Activated CD4-positive, alpha-beta T cell treated with anti-CD3 and anti-CD28 coated beads, Interleukin-2, amount 50 U/mL, for 16 hours (primary cell): ENCODE measurements at regions not wholly inside any gene's neighbourhood (a gene's known extent, or its start where the extent isn't known, plus 50 kb on each side); places are given as distances from the start of the nearest gene placed in this dataset.

Experiments
- DNase-seq: peaks from one replicate; pipeline ENCODE4 v3.0.0-alpha.2; 2020

GRCh38 chr7:132733860-132734259 lies 157.6 kb upstream of the PLXNA4 start:
- DNase-seq, result no peak

- no peak for DNase-seq
Observed at GRCh38 chr7:132732321-132732865, 156.1 kb upstream of the PLXNA4 start.

DNA sequence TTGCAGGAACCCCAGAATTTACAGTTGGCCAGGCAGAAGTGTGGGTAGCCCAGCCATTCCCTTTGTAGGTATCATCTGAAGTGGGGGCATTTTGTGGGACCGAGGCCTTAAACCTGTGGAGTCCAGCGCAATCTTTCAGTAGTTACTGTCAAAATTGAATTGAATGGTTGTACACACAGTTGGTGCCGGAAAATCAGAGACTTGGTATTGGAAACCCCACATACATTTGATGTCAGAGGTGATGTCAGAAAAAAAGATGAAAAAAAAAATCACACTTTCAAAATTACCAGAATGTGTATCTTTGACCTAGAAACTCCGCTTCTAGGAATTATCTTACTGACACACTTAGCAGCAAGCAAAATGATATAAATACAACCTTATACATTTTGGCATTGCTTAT lies 153.8 kb upstream of the PLXNA4 start:
- DNase-seq, result no peak

- no peak for DNase-seq
Observed at GRCh38 chr7:132723506-132724081, 147.3 kb upstream of the PLXNA4 start.

GRCh38 chr7:132720835-132721234 lies 144.6 kb upstream of the PLXNA4 start:
- DNase-seq, result no peak

DNA sequence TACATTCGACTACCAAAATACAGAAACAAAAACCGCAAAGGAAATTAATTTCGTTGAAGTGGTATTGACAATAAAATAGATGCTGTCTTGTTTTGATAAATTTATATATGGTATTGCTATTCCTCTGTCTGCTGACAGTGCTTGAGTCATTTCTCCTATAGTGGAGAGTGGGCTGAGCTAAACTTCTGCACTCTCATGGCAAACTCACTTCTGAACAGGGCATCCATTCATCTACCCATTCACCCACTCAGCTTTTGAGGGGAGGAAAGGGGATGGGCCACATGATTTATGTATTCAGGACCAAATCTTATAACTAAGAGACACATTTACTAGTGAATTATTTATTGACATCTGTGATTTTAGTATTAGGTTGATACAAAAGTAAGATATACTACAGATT lies 137.6 kb upstream of the PLXNA4 start:
- no peak for DNase-seq

DNA sequence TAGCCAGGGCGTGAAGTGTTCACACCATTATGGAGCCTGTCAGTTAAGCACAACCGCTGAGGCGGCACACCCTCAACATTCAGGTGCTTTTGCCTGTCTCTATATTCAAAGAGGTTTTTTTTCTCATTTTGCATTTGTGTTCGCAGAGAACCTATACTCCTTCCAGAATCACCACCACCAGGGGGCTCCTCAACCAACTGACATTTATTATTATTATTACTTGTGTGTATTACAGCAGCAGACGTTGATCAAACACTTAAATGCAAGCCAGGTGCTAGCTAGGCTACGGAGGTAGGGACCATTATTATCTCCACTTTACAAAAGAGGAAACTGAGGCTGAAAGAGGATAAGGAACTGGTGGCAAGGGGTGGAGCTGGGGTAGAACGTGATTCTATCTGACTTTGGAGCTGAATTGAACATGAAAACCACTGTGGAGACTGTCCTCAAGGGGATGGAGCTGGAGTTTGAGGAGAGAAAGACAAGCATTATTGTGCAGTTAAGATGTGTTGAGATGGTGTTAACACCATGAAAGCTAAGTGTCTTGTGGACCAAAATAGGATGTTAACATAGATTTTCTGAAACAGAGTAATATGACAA lies 133.8 kb upstream of the PLXNA4 start:
- DNase-seq, result no peak

DNA sequence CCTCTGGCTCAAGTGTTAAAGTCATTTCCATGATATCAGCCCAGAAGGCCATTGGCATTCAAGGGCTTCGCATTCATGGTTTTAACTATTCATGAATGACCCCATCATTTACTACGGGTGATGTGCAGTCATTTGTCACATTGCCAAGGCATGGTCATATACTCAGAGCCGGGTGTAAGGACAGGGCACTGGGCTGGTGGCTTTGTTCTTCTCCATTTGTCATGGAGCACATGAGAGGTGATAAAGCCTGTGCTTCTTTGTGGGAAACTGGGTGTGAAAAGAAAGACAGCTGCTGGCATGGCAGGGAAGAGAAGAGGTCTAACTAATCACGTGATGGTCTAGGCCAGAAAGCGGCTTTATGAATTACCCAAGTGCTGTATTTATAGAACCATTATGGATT lies 132.2 kb upstream of the PLXNA4 start:
- DNase-seq, result no peak

- DNase-seq, result no peak
Observed at GRCh38 chr7:132705146-132705545, 128.9 kb upstream of the PLXNA4 start.

GRCh38 chr7:132703742-132704141 lies 127.5 kb upstream of the PLXNA4 start:
- no peak for DNase-seq

DNA sequence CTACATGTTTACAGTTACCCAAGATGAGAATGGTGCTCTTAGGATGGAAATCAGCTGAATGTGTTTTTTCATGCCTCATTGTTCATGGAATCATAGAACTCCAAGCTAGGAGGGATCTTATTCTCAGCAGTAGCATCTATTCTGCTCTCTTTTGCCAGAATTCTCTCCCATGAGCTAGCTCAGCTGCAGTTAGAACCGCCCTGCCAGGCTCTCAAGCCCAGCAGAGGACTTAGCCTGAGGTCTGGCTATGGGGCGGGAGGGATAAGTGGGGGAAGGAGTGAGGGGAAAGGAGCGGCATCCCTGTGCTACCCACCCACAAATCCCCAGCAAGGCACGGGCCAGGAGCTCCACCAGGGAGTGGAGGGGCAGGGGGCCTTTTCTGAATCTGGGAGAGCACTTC lies 120.7 kb upstream of the PLXNA4 start:
- no peak for DNase-seq

DNA sequence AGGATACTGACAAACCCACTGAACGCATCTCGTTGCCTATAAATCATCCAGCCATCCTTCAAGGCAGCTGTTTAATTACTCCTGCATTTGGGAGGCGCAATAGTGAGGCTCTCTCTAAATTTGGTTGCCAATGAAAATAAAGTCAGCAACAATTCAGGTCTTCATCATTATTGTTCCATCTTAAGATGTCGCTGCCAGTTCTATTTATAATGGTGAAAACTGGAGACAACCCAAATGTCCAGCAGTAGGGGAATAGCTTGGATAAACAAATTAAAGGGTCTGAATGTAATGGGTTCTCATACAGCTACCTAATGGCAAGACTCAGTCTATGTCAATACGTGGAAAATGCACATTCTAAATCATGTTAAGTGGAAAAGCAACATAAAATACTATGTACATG lies 120.1 kb upstream of the PLXNA4 start:
- no peak for DNase-seq

- DNase-seq, result no peak
Observed at GRCh38 chr7:132691201-132691600, 114.9 kb upstream of the PLXNA4 start.

- no peak for DNase-seq
Observed at GRCh38 chr7:132690174-132690573, 113.9 kb upstream of the PLXNA4 start.

DNA sequence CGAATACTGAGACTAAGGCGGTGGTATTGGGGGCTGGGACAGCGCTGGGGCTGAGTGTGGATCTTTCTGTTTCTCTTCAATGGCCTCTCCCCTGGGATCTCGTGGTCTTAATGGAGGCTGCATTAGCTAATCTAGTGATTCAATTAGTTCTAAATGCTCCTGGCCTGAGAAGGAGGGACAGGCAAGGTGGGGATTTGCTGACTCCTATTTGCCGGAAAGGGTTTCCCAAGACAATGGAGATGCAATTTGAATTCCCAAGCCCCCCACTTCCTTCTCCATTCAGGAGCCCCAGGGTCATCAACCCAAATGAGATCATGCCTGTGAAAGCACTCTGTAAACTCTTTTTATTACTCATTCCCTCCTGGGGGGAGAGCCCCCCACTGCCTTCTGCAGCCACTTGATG lies 111.7 kb upstream of the PLXNA4 start:
- no peak for DNase-seq

DNA sequence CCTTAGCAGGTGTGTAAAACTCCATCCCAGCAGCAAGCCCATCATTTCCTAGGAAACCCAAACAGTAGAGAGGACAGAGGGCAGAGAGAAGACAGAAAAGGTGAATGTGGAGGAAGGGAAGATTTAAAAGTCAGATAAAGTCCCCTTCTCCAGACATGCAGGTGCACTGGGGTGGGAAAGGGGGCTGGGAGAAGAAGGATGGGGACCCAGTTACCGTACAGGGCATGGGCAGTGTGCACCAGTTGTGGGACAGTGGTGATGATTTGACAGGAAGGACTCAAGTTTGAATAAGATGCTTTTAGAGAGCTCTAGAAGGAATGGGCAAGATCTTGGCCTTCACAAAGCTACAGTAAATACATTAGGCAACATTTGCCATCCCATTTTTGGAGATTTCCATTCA lies 110.7 kb upstream of the PLXNA4 start:
- DNase-seq, result no peak

DNA sequence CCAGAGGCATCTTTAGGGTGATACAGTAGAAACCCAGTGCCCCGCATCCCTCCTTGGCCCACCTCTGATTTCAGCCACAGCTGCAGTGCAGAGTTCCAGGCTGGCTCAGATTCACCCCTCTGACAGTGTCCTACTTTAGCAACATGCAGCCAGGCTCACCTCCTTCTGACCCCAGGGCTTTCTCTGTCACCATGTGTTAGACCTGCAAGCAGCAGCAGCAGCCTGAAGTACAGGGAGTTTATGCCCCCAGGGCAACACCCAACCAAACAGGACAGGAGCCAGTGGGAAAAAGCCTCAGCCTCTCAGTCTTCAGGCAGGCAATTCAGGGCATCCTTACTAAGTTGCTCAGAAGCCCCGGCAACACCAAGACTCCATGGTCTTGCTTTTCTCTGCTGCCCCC lies 109.0 kb upstream of the PLXNA4 start:
- DNase-seq, result no peak

DNA sequence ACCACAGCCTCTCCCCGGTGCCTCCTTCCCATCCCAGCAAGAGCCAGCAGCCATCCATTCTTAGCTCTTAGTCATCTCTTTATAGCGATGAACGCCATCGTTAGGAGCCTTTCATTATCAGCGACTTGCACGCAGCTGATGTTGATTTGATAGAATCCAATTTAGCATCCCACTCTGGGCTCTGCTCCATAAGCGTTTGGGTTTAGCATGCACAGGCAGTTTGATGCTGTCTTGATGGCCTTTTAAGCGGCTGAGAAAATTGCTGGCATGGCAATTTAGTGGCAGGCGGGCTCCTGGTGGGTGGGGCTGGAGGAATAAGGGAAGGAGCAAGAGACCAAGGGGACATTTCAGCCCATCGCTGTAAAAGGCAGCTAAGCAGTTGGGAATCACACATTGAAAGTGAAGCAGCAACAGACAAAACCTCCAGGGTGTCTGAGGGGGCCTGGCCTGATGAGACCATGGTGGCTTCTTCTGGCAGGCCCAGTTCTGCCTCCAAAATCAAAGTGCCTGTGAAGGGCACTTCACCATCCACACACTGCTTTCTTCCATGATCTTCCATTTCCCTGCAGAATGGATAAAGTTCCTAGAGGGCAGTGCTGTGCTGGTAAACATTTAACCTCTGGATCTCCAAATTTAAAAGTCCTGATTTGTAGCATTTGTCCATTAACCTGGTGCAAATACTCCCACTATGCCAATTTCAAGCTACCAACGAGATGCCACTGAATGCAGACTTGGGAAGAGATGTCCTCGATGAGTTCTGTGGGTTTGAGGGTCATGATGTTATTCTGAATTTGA lies 107.8 kb upstream of the PLXNA4 start:
- no peak for DNase-seq

GRCh38 chr7:132681951-132682350 lies 105.7 kb upstream of the PLXNA4 start:
- no peak for DNase-seq

DNA sequence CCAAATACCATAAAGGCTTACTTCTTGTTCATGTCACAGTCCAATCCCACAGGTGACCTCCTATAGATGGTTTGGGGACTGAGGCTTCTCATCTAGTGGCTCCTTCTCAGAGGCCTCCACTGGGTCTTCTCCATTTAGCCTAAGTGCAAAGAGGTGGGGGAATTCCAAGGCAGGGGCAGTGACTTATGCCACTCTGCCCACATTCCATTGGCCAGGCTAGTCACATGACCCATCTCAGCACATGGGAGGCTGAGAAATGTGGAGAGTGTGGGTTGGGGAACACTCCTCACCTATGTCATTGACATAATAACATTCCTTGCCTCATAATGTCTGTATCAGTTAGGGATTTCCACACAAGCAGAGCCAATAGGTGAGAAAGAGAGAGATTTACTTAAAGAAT lies 104.3 kb upstream of the PLXNA4 start:
- DNase-seq, result no peak

DNA sequence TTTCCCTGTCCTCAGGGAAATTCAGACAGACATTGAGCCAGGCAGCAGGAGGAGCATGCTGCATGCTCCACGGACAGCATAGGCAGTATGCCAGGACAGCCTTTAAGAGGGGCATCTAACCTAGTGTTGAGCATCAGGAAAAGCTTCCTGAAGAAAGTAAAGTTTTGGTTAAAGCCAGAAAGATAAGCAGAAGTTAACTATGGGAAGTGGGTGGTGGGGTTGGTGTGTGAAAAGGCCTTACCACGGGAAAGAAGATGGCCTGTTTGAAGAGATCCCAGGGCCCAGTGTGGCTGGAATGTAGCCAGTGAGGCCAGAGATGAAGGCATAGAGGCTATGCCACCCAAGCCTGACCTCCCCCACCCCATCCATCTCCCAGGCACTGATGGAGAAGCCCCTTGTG lies 102.4 kb upstream of the PLXNA4 start:
- no peak for DNase-seq

- DNase-seq, result no peak
Observed at GRCh38 chr7:132677918-132678317, 101.6 kb upstream of the PLXNA4 start.

DNA sequence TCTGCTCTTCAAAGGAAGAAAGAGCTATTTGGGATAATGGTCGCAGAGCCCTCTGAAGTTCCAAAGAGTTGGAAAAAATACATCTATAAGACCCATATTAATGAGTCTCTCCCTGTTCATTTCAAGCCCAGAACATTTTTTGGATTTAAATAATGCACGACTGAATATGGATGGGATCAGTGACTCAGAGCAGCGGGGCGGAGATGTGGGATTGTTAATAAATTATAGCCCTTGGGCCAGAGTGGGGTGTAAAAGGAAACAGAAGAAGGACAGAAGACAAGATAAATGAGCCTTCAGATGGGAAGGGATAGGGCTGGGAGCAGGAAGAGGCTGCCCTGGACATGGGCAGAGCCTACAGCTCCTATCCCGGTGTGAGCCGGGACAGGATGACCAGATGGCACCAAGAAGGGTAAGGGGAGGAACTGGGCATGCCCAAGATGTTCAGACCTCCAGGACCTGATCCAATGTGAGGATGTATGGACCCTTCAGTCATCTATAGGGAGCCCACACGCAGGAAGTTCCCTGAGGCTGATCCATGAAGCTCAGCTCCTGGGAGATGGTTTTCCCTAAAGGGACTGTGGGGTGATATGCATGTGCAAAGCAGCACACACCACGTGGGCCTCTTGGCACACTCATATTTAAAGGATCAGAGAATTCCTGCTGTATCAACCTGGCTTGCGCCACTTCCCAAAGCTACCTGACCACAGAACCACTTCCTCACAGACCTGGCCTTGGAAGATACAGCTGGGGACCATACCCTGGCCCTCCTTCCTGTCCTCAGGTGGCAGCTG lies 96.1 kb upstream of the PLXNA4 start:
- no peak for DNase-seq
